Gastroesophageal sphincter (tissue), 3 donors: ENCODE measurements at regions not wholly inside any gene's neighbourhood (a gene's known extent, or its start where the extent isn't known, plus 50 kb on each side); places are given as distances from the start of the nearest gene placed in this dataset.

Experiments
- EP300 ChIP-seq: sonication (generic); formaldehyde crosslinking; IDR thresholded peaks from one replicate; pipeline ENCODE4 v1.6.1; 2017; ENCODE audit warnings: antibody characterized with exemption, mild to moderate bottlenecking
- POLR2A ChIP-seq, 2 donors: fragments of 450-650 bp; IDR thresholded peaks; one replicate each; pipeline ENCODE4 v1.6.1; 2017; ENCODE audit warnings: antibody characterized with exemption in 2 of 2, mild to moderate bottlenecking in 2 of 2, moderate library complexity in 1 of 2
- POLR2AphosphoS5 ChIP-seq: sonication (generic); formaldehyde crosslinking; IDR thresholded peaks from one replicate; pipeline ENCODE4 v1.6.1; 2017; ENCODE audit warnings: antibody characterized with exemption
- TF ChIP-seq, protein P1 (sequence below), 4 experiments: fragments of 200-600 bp in 2 of 4; fragments of 450-650 bp in 2 of 4; sonication (generic) in 1 of 4; IDR thresholded peaks; one replicate each; pipeline ENCODE4 v1.5.1; 2017 to 2019; ENCODE audit warnings: antibody characterized with exemption in 4 of 4, mild to moderate bottlenecking in 2 of 4, moderate library complexity in 2 of 4

GRCh38 chr6:51283723-51284355 is 465.2 kb downstream of the TFAP2B start:
- TF ChIP-seq, protein P1, sequence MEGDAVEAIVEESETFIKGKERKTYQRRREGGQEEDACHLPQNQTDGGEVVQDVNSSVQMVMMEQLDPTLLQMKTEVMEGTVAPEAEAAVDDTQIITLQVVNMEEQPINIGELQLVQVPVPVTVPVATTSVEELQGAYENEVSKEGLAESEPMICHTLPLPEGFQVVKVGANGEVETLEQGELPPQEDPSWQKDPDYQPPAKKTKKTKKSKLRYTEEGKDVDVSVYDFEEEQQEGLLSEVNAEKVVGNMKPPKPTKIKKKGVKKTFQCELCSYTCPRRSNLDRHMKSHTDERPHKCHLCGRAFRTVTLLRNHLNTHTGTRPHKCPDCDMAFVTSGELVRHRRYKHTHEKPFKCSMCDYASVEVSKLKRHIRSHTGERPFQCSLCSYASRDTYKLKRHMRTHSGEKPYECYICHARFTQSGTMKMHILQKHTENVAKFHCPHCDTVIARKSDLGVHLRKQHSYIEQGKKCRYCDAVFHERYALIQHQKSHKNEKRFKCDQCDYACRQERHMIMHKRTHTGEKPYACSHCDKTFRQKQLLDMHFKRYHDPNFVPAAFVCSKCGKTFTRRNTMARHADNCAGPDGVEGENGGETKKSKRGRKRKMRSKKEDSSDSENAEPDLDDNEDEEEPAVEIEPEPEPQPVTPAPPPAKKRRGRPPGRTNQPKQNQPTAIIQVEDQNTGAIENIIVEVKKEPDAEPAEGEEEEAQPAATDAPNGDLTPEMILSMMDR (IDR thresholded peaks at IDR 0.05): no peak
- TF ChIP-seq POLR2A (IDR thresholded peaks at IDR 0.05): no peak
- no peak for TF ChIP-seq POLR2AphosphoS5
- no peak for TF ChIP-seq EP300
